ENCODE measurements at regions not wholly inside any gene's neighbourhood (a gene's known extent, or its start where the extent isn't known, plus 50 kb on each side); places are given as distances from the start of the nearest gene placed in this dataset.
"Not testable (repeated sequence)": the region's sequence is repeated elsewhere in the genome, so short reads cannot be mapped to it uniquely, and the experiment has no call there.

DNA sequence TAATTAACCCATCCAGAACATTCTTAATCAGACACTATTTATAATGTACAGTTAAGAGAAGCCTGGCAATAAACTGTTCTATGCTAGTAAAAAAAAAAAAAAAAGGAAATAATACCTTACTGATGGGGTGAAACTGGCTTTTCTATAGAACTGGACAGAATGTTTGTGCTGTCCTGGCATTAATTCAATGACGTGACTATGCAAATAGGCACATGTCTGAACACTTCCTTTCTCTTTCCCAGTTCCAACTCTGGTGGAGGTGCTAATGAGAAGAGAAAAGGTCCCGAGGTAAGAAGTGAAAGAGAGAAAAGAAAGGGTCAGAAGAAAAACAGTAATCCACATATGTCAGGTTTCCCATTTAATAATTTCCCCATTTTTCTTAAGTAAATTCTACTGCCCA, 508.4 kb downstream of the ZEB2 start:
- no peak for DNase-seq (ENCODE audit: low read depth in 2 of 2)

GRCh38 chr2:144011098-144011497, 508.8 kb downstream of the ZEB2 start:
- DNase-seq (ENCODE audit: low read depth in 2 of 2), result no peak

GRCh38 chr2:144010096-144010836, 509.7 kb downstream of the ZEB2 start:
- no peak for DNase-seq (ENCODE audit: low read depth in 2 of 2)

DNA sequence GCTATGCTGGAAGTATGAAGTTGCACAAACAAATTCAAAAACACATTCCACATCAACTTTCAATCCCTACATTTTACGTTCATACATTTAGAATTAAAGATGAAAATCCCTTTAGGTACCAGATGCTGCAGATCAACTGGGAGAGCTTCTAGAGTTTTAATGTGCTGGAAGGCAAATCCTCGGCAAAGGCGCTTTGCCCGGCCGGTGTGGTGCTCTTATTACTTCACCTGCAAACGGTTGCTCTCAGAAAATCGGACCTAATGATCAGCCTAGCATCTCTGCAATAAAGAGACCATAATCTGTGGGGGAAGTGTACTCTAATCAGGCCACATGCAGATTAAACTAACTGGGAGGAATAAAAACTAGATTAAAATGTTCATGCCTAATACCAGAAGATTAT, 513.8 kb downstream of the ZEB2 start:
- DNase-seq (ENCODE audit: low read depth in 2 of 2), result no peak

DNA sequence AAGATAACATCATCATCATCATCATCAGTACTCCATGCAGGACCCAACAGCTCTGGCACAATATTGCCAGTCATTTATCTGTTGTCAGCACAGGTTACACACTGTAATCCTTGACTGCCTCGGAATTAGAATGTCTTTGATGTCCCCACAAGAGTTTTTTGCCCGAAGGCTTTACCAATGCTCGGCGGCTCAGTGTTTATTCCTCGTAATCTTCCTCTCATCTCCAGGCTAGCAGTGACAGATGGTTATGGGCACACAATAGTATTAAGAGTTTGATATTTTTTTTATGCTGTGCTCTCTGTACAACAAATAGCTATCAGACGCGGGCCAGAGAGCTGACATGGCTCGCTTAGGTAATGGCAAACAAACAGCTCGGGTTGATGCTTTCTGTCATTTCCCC, 515.2 kb downstream of the ZEB2 start:
- no peak for DNase-seq (ENCODE audit: low read depth in 2 of 2)

GRCh38 chr2:144003460-144004075, 516.4 kb downstream of the ZEB2 start:
- DNase-seq (ENCODE audit: low read depth in 2 of 2), result no peak

DNA sequence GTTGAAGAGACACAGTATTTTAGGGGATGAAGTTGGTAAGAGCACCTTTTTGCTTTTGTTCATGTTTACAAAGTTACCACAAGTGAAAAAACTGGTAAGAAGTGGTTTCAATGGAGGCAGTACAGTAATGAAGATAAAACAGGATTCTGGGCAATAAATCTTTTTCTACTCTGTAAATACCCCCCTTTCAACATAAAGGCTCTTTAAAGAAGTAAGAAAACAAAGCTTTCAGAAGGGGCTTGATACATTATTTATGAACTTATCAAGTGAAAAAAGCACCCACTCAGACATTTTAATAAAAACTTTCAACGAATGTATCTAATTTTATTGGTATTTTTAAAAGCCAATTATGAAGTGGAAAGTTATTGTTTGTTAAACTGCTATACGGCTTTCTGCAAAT, 522.9 kb downstream of the ZEB2 start:
- no peak for DNase-seq (ENCODE audit: low read depth in 2 of 2)

DNA sequence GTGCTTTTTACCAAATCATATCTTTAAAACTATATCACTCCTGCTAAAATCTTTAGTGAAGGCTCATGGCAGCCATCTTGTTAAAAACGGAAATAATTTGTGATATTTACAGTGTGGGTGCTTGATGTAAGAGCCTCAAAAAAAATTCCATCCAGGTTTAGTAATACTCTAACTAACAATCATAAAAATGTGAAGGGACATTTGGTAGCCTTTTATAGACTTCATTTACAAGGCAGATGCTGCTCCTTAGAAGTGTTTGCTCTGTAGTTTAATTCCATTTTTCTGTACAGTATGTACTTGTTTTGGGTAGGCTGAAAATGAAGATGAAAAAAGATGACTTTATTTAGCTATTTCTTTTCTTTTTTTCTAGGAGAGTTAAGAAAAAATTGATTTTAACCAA, 525.0 kb downstream of the ZEB2 start:
- no peak for DNase-seq (ENCODE audit: low read depth in 2 of 2)

GRCh38 chr2:143991596-143991995, 528.3 kb downstream of the ZEB2 start:
- DNase-seq (ENCODE audit: low read depth in 2 of 2), result not testable (repeated sequence)

- DNase-seq (ENCODE audit: low read depth in 2 of 2), result no peak
These were observed 531.8 kb downstream of the ZEB2 start for GRCh38 chr2:143988082-143988481.

GRCh38 chr2:143981428-143981827, 538.5 kb downstream of the ZEB2 start:
- no peak for DNase-seq (ENCODE audit: low read depth in 2 of 2)

- no peak for DNase-seq (ENCODE audit: low read depth in 2 of 2)
These were observed 542.6 kb downstream of the ZEB2 start for GRCh38 chr2:143977356-143977755.

DNA sequence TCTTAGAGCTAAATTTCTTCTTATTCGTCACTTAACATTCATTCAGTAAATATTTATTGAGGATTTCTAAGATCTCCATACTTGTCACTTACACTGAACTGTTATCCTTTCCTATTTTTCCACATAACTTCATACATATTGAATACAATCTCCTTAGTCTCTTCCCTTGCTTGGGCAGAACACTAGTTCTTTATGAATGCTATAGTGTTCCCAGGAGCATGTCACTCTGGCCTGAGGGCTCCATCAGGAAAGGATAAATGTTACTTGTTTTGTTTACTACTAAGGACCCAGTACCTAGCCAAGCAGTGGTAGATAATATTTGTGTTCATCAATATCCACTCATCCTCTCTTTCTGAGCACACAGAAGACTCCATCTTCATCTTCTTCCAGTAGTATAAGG, 544.7 kb downstream of the ZEB2 start:
- DNase-seq (ENCODE audit: low read depth in 2 of 2), result no peak

- peak; percentile 24 to 33 for DNase-seq (ENCODE audit: low read depth in 2 of 2)
These were observed 545.7 kb downstream of the ZEB2 start for GRCh38 chr2:143974262-143974661.

GRCh38 chr2:143968860-143969259, 551.1 kb downstream of the ZEB2 start:
- no peak for DNase-seq (ENCODE audit: low read depth in 2 of 2)

- DNase-seq (ENCODE audit: low read depth in 2 of 2), result no peak
These were observed 551.6 kb downstream of the ZEB2 start for GRCh38 chr2:143968360-143968759.

DNA sequence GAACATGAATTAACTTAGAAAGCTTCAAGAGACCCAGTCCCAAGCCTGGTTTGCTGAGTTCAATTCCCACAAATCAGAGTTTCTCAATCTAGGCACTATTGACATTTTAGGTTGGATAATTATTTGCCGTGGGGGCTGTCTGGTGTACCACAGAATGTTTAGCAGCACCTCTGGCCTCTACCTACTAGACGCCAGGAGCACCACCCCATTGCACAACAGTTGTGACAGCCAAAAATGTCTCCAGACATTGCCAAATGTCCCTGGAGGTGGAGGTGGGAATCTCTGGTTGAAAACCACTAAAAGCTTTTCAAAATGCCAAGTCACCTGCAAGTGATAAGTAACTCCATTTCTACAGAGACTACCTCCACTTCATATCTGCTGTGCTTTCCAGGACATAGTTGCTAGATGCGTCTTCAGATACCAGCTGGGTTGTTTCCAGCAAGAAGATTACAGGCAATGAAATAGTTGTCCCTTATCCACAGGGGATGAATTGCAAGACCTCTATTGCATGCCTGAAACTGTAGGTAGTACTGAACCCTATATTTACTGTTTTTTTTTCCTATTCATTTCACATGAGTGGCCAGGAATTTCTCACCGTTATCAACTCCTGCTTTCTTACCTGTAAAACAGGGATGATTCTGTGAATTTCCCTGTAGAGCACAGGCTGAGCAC, 554.3 kb downstream of the ZEB2 start:
- no peak for DNase-seq (ENCODE audit: low read depth in 2 of 2)

DNA sequence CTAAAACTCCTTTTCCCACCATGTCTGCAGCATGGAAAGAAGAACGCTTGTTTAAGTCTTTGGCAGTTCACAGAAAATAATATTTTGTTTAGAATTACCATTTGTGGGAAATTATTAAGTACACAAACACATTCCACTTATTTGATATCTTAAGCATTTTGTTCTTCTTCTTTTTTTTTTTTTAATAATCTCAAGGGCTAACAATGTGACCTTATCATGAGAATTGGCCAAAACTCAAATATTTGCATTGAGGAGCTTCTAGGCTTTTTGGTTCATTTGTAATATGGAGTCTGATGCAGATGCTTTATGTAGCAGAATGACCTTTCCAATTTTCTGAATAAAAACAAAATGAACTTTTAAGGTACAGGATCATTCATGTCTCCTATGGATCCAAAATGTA, 555.0 kb downstream of the ZEB2 start:
- no peak for DNase-seq (ENCODE audit: low read depth in 2 of 2)

GRCh38 chr2:143960177-143960576, 559.7 kb downstream of the ZEB2 start:
- no peak for DNase-seq (ENCODE audit: low read depth in 2 of 2)

DNA sequence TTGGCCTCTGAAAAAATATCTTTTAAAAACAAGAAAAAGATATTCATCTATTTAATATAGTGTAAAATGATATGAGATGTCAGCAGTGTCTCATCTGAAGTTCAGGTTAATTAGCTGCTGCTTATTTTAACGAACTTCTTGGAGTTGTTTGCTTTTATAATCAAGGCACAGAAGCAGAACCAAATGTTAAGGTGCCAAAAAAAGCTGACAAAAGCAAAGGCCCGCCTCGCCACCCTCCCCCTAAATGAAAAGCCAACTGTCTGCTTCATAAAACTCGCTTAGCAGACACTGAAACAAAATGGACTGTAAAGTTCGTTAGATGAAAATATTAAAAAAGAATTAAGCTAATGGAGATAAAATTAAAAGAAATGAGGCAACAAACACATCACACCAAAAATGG, 562.6 kb downstream of the ZEB2 start:
- no peak for DNase-seq (ENCODE audit: low read depth in 2 of 2)

GRCh38 chr2:143955401-143956065, 564.4 kb downstream of the ZEB2 start:
- peak; percentile 75 to 82 for DNase-seq (ENCODE audit: low read depth in 2 of 2)

DNA sequence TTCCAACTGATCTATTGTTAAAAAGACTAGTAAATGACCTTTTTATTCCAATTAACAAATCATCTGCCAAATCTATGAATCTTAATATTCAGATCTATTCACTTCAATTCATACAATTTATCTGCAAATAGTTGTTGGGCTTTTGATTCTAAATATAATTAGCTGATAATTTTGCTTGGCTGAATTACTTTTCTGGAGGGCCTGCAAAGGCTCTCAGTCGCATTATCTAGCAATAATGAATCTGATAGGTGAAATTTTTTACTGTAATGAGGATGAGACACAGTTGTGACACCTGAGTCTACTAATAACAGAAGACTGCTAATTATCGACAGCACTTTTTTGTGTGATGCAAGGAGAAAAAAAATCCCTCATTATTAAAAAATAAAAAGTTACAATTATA, 565.1 kb downstream of the ZEB2 start:
- DNase-seq (ENCODE audit: low read depth in 2 of 2), result no peak

GRCh38 chr2:143954186-143954585, 565.7 kb downstream of the ZEB2 start:
- no peak for DNase-seq (ENCODE audit: low read depth in 2 of 2)

Data from fibroblast of skin of left biceps (primary cell).